Psoas muscle (tissue), 7 donors: ENCODE measurements at regions not wholly inside any gene's neighbourhood (a gene's known extent, or its start where the extent isn't known, plus 50 kb on each side); places are given as distances from the start of the nearest gene placed in this dataset.

Experiments used
- ATAC-seq, 4 donors: fragments of 200-7000 bp; cut with Tn5 transposase; one replicate each; pipeline ENCODE4 v1.9.1; 2020; ENCODE audit warnings: moderate library complexity in 3 of 4, mild to moderate bottlenecking in 2 of 4
- DNase-seq, 2 donors: peaks; one replicate each; pipeline ENCODE4 v3.0.0-alpha.2; 2020
- H3K27ac ChIP-seq: fragments of 200-600 bp; one replicate; pipeline ENCODE4 v1.8.0; 2022
- H3K27me3 ChIP-seq, 3 donors: fragments of 200-600 bp in 1 of 3; one replicate each; pipeline versions ENCODE4 v1.6.1 to v1.8.0; 2013 to 2022; ENCODE audit warnings: low read length in 2 of 3, mild to moderate bottlenecking in 2 of 3, moderate library complexity in 1 of 3; ENCODE audit not compliant: insufficient read depth in 3 of 3
- H3K36me3 ChIP-seq, 2 donors: fragments of 200-600 bp in 1 of 2; one replicate each; pipeline versions ENCODE4 v1.6.1 to v1.8.0; 2013 to 2022; ENCODE audit warnings: low read depth in 1 of 2, mild to moderate bottlenecking in 1 of 2, moderate library complexity in 1 of 2; ENCODE audit not compliant: insufficient read depth in 1 of 2
- H3K4me1 ChIP-seq: fragments of 200-600 bp; one replicate; pipeline ENCODE4 v1.8.0; 2022
- H3K4me3 ChIP-seq: fragments of 200-600 bp; one replicate; pipeline ENCODE4 v1.8.0; 2022; ENCODE audit warnings: mild to moderate bottlenecking
- H3K9me3 ChIP-seq: fragments of 200-600 bp; one replicate; pipeline ENCODE4 v1.8.0; 2022
- WGBS, 3 donors: extraction: QIAGEN DNeasy Blood & Tissue Kit; methylation state at CpG; one replicate each; pipeline versions ENCODE4 v1.1.6 to v1.1.7; 2013; 5-methylcytosine and 5-hydroxymethylcytosine counted together
- intact Hi-C, 2 donors: fragments of 100-400 bp; cut with DNase I; formaldehyde crosslinking; loops; one replicate each; pipeline versions ENCODE4 v1.11.0 to v1.14.2; 2022
- TF ChIP-seq, protein P1 (sequence below): fragments of 200-600 bp; IDR thresholded peaks from one replicate; pipeline ENCODE4 v1.8.0; 2022; ENCODE audit warnings: antibody characterized with exemption
- donor health status: healthy with polysubstance abuse.
- donor health status: DM: no; HTN: no; CAD: no; lungs with moderate emphysema.
- donor health status: Bipolar disorder and iron deficiency.
- donor health status: healthy.
- donor health status: DM: yes; HTN: yes; CAD: no.
- donor health status: DM: no; HTN: no; CAD: no.
- donor health status: DM: yes; HTN: yes; CAD: no.

- no peak for ATAC-seq
Measured at GRCh38 chr14:85409481-85410210, 120.3 kb upstream of the FLRT2 start.

GRCh38 chr14:85412756-85413155 is 117.2 kb upstream of the FLRT2 start:
- Histone ChIP-seq H3K27me3 (no peaks in the 10 kb centered on the region), H3K36me3 (no peaks in the 10 kb centered on the region), H3K4me1 (no peaks in the 10 kb centered on the region), H3K27ac (no peak overlapping the region), H3K9me3 (no peaks in the 10 kb centered on the region), H3K4me3 (no peak overlapping the region)
- TF ChIP-seq, protein P1, sequence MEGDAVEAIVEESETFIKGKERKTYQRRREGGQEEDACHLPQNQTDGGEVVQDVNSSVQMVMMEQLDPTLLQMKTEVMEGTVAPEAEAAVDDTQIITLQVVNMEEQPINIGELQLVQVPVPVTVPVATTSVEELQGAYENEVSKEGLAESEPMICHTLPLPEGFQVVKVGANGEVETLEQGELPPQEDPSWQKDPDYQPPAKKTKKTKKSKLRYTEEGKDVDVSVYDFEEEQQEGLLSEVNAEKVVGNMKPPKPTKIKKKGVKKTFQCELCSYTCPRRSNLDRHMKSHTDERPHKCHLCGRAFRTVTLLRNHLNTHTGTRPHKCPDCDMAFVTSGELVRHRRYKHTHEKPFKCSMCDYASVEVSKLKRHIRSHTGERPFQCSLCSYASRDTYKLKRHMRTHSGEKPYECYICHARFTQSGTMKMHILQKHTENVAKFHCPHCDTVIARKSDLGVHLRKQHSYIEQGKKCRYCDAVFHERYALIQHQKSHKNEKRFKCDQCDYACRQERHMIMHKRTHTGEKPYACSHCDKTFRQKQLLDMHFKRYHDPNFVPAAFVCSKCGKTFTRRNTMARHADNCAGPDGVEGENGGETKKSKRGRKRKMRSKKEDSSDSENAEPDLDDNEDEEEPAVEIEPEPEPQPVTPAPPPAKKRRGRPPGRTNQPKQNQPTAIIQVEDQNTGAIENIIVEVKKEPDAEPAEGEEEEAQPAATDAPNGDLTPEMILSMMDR = no peak
- intact Hi-C loops = no loop called here
- DNase-seq (no peak), ATAC-seq (no peak)
- WGBS, 3 donors = 96 to 100% (median 97%) methylated on average over 1 of the region's 1 CpG

More at GRCh38 chr14:85409481-85410210, 120.3 kb upstream of the FLRT2 start:
- H3K27ac ChIP-seq = no peak overlapping the region
- TF ChIP-seq, protein P1 = no peak
- H3K4me3 ChIP-seq = no peak overlapping the region
- H3K9me3 ChIP-seq = no peaks in the 10 kb centered on the region
- no peaks in the 10 kb centered on the region for H3K4me1 ChIP-seq
- no peaks in the 10 kb centered on the region for H3K36me3 ChIP-seq
- H3K27me3 ChIP-seq = no peaks in the 10 kb centered on the region
- intact Hi-C loops = no loop called here
- WGBS, 3 donors = 64 to 76% (median 68%) methylated on average over 3 of the region's 3 CpGs
- DNase-seq = no peak

DNA sequence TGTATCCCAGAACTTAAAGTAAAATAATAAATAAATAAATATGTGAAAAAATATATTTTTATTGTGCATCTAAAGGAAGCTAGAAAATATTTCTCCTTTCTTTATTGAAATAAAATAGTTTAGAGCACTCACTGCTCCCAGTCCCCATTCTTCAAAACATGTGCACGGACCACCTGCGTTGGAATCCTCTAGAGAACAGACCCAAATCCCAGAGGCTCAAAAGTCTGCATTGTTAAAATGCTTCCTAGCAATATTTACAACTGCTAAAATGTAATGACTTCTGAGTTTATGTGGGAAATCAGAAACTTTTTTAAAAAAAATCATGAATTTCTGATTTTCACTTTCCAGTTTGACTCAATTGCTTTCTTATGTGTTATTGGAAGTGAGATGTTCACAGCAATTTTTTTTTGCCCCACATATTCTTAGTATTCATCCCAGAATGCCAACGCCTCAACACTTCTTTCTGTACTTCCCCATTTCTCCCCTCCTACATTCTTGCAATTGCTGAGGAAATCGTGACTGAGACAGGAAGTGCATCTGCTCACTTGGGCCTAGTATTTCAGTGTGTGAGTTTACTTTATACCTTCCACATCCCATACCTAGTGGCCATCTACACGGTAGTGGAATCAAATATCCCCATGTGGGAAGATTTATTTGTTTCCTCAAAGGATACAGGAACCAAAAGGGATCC is 116.0 kb upstream of the FLRT2 start:
- Histone ChIP-seq H3K27me3 (no peaks in the 10 kb centered on the region), H3K36me3 (no peaks in the 10 kb centered on the region), H3K4me1 (no peaks in the 10 kb centered on the region), H3K4me3 (no peak overlapping the region), H3K27ac (no peak overlapping the region), H3K9me3 (no peaks in the 10 kb centered on the region)
- intact Hi-C loops = no loop called here
- DNase-seq (no peak), ATAC-seq (no peak)
- WGBS, 3 donors = 61 to 69% (median 62%) methylated on average over 5 of the region's 5 CpGs
- TF ChIP-seq, protein P1 = no peak

DNA sequence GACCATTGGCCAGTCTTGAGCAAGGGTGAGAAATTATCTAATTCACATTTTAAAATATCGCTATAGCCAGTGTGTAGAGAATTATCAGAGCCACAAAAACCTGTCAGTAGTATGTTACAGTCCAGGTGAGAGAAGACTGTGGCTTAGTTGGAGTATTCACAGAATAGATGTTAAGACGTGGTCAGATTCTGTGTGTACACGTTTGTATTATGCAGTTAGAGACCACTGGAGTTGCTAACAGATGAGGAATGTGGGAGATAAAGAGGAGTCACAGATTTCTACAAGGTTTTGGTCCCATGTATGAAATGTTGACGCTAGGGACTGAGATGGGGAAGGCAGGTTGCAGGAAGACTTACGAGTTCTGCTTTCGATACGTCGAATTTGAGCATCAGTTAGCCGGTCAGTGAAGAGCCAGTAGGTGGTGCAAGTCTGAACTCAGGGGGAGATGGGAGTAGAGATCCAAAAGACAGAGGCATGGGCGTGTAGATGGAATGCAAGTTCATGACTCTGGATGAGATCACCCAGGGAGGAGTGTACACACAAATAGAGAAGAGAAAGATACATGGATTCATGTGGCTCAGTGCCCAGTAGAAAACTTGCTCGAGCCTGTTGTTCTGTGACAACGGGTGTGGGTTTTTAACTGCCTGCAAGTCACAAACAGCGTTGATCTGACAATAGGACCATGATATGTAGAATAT is 114.8 kb upstream of the FLRT2 start:
- intact Hi-C loops = no loop called here
- Histone ChIP-seq H3K36me3 (no peaks in the 10 kb centered on the region), H3K27ac (no peak overlapping the region), H3K4me3 (no peak overlapping the region), H3K9me3 (no peaks in the 10 kb centered on the region), H3K4me1 (no peaks in the 10 kb centered on the region), H3K27me3 (no peaks in the 10 kb centered on the region)
- ATAC-seq (peak; percentile 54 to 84 (median 76)), DNase-seq (peak in 1 of 2 donors; percentile 20)
- TF ChIP-seq, protein P1 = no peak
- 62 to 67% (median 62%) methylated on average over 13 of the region's 13 CpGs for WGBS, 3 donors
